CD4-positive, alpha-beta T cell treated with Interleukin-12 subunit alpha and Interleukin-12 subunit beta, for 1 hour (primary cell): ENCODE measurements at regions not wholly inside any gene's neighbourhood (a gene's known extent, or its start where the extent isn't known, plus 50 kb on each side); places are given as distances from the start of the nearest gene placed in this dataset.
"Not testable (repeated sequence)": the region's sequence is repeated elsewhere in the genome, so short reads cannot be mapped to it uniquely, and the experiment has no call there.

Experiments used
- DNase-seq: peaks from one replicate; pipeline ENCODE4 v3.0.0-alpha.2; 2020

- no peak for DNase-seq
Measured at GRCh38 chr3:152198665-152199064, 70.1 kb upstream of the MBNL1 start.

- DNase-seq, result peak; percentile 68
Measured at GRCh38 chr3:152199102-152199840, 69.5 kb upstream of the MBNL1 start.

GRCh38 chr3:152200476-152201420 lies 68.0 kb upstream of the MBNL1 start:
- no peak for DNase-seq

GRCh38 chr3:152202976-152203626 lies 65.6 kb upstream of the MBNL1 start:
- DNase-seq, result no peak

GRCh38 chr3:152203652-152204051 lies 65.1 kb upstream of the MBNL1 start:
- no peak for DNase-seq

GRCh38 chr3:152204218-152204617 lies 64.5 kb upstream of the MBNL1 start:
- DNase-seq, result no peak

GRCh38 chr3:152205097-152205593 lies 63.6 kb upstream of the MBNL1 start:
- DNase-seq, result peak; percentile 63

GRCh38 chr3:152206243-152206760 lies 62.4 kb upstream of the MBNL1 start:
- DNase-seq, result no peak

GRCh38 chr3:152208439-152208838 lies 60.3 kb upstream of the MBNL1 start:
- no peak for DNase-seq

- no peak for DNase-seq
Measured at GRCh38 chr3:152209060-152209459, 59.7 kb upstream of the MBNL1 start.

- no peak for DNase-seq
Measured at GRCh38 chr3:152209776-152210175, 59.0 kb upstream of the MBNL1 start.

GRCh38 chr3:152210697-152211096 lies 58.0 kb upstream of the MBNL1 start:
- DNase-seq, result no peak

- DNase-seq, result no peak
Measured at GRCh38 chr3:152211655-152212054, 57.1 kb upstream of the MBNL1 start.

- no peak for DNase-seq
Measured at GRCh38 chr3:152213203-152213602, 55.5 kb upstream of the MBNL1 start.

GRCh38 chr3:152213938-152214337 lies 54.8 kb upstream of the MBNL1 start:
- no peak for DNase-seq

GRCh38 chr3:152216960-152217865 lies 51.5 kb upstream of the MBNL1 start:
- DNase-seq, result not testable (repeated sequence)

- DNase-seq, result no peak
Measured at GRCh38 chr3:152218602-152219001, 50.1 kb upstream of the MBNL1 start.
